ENCODE measurements at regions not wholly inside any gene's neighbourhood (a gene's known extent, or its start where the extent isn't known, plus 50 kb on each side); places are given as distances from the start of the nearest gene placed in this dataset.

- no peak for TF ChIP-seq CTCF (IDR thresholded peaks at IDR 0.05; ENCODE audit: low read depth, low read length)
- no peak for DNase-seq (ENCODE audit: extremely low read depth, low read depth)
Observed at GRCh38 chr4:138103597-138104283, 138.4 kb downstream of the SLC7A11 start.

- no peak for TF ChIP-seq CTCF (IDR thresholded peaks at IDR 0.05; ENCODE audit: low read depth, low read length)
- no peak for DNase-seq (ENCODE audit: extremely low read depth, low read depth)
Observed at GRCh38 chr4:138099385-138099784, 142.8 kb downstream of the SLC7A11 start.

- TF ChIP-seq CTCF (IDR thresholded peaks at IDR 0.05; ENCODE audit: low read depth, low read length): no peak
- no peak for DNase-seq (ENCODE audit: extremely low read depth, low read depth)
Observed at GRCh38 chr4:138097912-138098600, 144.1 kb downstream of the SLC7A11 start.

- TF ChIP-seq CTCF (IDR thresholded peaks at IDR 0.05; ENCODE audit: low read depth, low read length): no peak
- no peak for DNase-seq (ENCODE audit: extremely low read depth, low read depth)
Observed at GRCh38 chr4:138096384-138097062, 145.6 kb downstream of the SLC7A11 start.

- TF ChIP-seq CTCF (IDR thresholded peaks at IDR 0.05; ENCODE audit: low read depth, low read length): no peak
- DNase-seq (ENCODE audit: extremely low read depth, low read depth): no peak
Observed at GRCh38 chr4:138095378-138095777, 146.8 kb downstream of the SLC7A11 start.

GRCh38 chr4:138092060-138092459, 150.1 kb downstream of the SLC7A11 start:
- no peak for DNase-seq (ENCODE audit: extremely low read depth, low read depth)
- TF ChIP-seq CTCF (IDR thresholded peaks at IDR 0.05; ENCODE audit: low read depth, low read length): no peak
